Bronchial epithelial cell (primary cell): ENCODE measurements at regions not wholly inside any gene's neighbourhood (a gene's known extent, or its start where the extent isn't known, plus 50 kb on each side); places are given as distances from the start of the nearest gene placed in this dataset.

Experiments used
- DNase-seq: peaks from one replicate; pipeline ENCODE4 v3.0.0-alpha.2; 2010; ENCODE audit warnings: low read depth
- FAIRE-seq: peaks from 2 replicates; lab custom pipeline; 2011; peaks lifted over from hg19 to GRCh38; lab: Jason Lieb, UNC
- H3K27me3 ChIP-seq: 2 replicates; pipeline ENCODE4 v1.5.1; 2011; ENCODE audit warnings: low read length; ENCODE audit not compliant: control insufficient read depth, insufficient read depth
- H3K36me3 ChIP-seq: 2 replicates; pipeline ENCODE4 v1.5.1; 2011; ENCODE audit warnings: low read length; ENCODE audit not compliant: control insufficient read depth, insufficient read depth
- H3K4me3 ChIP-seq: 2 replicates; pipeline ENCODE4 v1.5.1; 2011; ENCODE audit warnings: mild to moderate bottlenecking, low read depth, low read length, control low read depth
- CTCF ChIP-seq: IDR thresholded peaks from 2 replicates; pipeline ENCODE4 v1.5.1; 2011; ENCODE audit warnings: mild to moderate bottlenecking, moderate library complexity, low read length, control low read depth, inconsistent platforms; ENCODE audit not compliant: insufficient read depth, severe bottlenecking

- no peaks in the 10 kb centered on the region for H3K36me3 ChIP-seq
- no peak for TF ChIP-seq CTCF
- peak; percentile 31 for DNase-seq
- H3K4me3 ChIP-seq, result no peak overlapping the region
- H3K27me3 ChIP-seq, result no peaks in the 10 kb centered on the region
- FAIRE-seq, result no peak
Observed at GRCh38 chr10:55160655-55161283, 359.7 kb upstream of the PCDH15 start.

- no peaks in the 10 kb centered on the region for H3K27me3 ChIP-seq
- no peak for FAIRE-seq
- no peaks in the 10 kb centered on the region for H3K36me3 ChIP-seq
- no peak for DNase-seq
- no peak overlapping the region for H3K4me3 ChIP-seq
- no peak for TF ChIP-seq CTCF
Observed at GRCh38 chr10:55158633-55159032, 357.6 kb upstream of the PCDH15 start.

- peak; percentile 71 for DNase-seq
- Histone ChIP-seq H3K4me3 (no peak overlapping the region), H3K36me3 (no peaks in the 10 kb centered on the region), H3K27me3 (no peaks in the 10 kb centered on the region)
- FAIRE-seq, result no peak
- TF ChIP-seq CTCF, result no peak
Observed at GRCh38 chr10:55146032-55146431, 345.0 kb upstream of the PCDH15 start.

DNA sequence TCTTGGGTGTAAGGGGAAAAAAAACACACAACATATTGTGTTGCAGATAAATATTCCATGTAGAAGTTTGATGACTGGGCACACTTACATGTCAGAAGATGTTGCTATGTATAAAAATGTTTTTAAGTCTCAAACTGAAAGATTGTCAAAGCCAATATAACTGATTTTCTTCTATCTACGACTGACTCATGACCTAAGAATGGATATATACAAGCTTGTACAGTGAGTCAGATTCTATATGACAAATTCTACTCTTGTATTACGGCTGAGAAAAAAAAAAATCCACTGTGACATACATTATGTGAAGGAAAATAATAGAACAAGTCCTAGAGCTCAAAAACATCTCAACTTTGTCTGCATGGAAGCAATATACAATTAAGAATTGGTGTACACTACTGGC is 343.0 kb upstream of the PCDH15 start:
- TF ChIP-seq CTCF, result no peak
- FAIRE-seq (no peak), DNase-seq (peak; percentile 73)

DNA sequence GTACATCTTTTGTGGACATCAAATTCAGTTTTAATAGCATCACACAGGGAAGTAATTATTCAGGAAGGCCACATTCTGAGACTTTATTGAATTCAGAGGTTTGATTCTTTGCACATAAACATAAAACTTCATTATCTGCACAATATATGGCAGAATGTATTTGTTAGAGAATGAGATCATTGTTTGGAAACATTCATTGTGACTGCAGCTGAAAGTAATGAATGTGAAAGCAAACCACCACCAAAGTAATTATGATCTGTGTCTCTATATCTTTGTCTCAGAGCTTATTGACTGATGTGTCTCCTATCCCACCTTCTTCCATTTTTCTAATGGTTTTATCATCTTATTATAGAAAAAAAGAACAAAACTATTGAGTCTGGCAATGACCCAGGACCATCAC is 340.9 kb upstream of the PCDH15 start:
- no peak for TF ChIP-seq CTCF
- H3K27me3 ChIP-seq, result no peaks in the 10 kb centered on the region
- DNase-seq, result no peak
- H3K4me3 ChIP-seq, result no peak overlapping the region
- no peaks in the 10 kb centered on the region for H3K36me3 ChIP-seq
- FAIRE-seq, result no peak

More for the DNA sequence above, 343.0 kb upstream of the PCDH15 start:
- no peak overlapping the region for H3K4me3 ChIP-seq
- no peaks in the 10 kb centered on the region for H3K36me3 ChIP-seq
- H3K27me3 ChIP-seq, result no peaks in the 10 kb centered on the region

DNA sequence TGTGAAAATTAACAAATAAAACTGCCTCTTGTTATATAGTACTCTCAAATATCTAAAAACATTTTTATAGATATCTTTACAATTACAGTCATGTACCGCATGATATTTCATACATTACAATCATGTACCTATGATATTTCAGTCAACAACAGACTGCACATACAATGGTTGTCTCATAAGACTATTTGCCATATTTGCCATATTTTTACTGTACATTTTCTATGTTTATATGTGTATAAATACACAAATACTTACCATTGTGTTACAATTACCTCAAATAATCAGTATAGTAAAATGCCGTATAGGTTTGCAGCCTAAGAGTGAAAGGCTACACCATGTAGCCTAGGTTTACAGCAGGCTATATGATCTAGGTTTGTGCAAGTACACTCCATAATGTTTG is 336.0 kb upstream of the PCDH15 start:
- no peak overlapping the region for H3K4me3 ChIP-seq
- no peaks in the 10 kb centered on the region for H3K27me3 ChIP-seq
- DNase-seq (no peak), FAIRE-seq (no peak)
- no peaks in the 10 kb centered on the region for H3K36me3 ChIP-seq
- no peak for TF ChIP-seq CTCF
